ENCODE measurements at regions not wholly inside any gene's neighbourhood (a gene's known extent, or its start where the extent isn't known, plus 50 kb on each side); places are given as distances from the start of the nearest gene placed in this dataset.

DNA sequence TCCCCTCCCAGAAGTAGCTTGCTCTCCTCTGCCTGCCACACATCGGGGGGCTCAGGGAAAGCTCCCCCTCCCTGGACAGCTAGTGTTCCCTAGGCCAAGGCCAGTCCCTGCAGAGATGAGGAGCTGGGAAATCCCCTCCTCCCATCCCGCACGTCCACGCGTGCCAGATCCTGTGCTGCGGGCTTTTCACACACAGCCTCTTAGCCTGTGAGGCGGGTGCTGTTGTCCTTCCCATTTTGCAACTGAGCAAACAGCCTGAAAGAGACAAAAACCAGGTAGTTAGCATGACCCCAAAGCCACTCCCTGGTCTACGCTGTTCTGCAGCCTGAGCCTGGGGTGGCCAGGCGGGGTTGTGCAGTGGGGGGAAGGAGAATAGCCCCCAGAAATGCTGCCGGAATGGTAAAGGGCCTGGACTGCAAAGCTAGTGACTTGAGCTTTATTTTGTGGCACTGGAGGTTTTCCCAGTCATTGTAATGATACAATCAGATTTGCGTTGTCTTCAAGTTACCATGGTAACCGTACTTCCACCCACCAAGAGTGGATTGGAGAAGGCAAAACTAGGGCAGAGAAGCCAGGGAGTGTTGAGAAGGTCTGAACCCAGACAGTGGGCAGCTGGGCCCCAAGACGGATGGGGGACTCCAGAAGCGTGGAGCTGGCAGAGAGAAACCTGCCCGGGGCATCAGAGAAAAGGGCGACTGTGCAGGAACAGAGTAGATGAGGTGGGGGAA lies 98.6 kb upstream of the KCTD7 start:
- DNase-seq (ENCODE audit: low spot score) (no peak), ATAC-seq (ENCODE audit: insufficient number of reproducible peaks, low FRiP score, low read depth) (no peak)
- no peaks in the 10 kb centered on the region for H3K9me3 ChIP-seq
- no peaks in the 10 kb centered on the region for H3K4me1 ChIP-seq (ENCODE audit: control insufficient read depth in 1 of 2, low read depth in 2 of 2)
- H3K4me3 ChIP-seq: no peak overlapping the region
- no peak overlapping the region for H3K27ac ChIP-seq
- H3K36me3 ChIP-seq: peaks cover 18% of the 10 kb centered on the region
- TF ChIP-seq, protein P1, sequence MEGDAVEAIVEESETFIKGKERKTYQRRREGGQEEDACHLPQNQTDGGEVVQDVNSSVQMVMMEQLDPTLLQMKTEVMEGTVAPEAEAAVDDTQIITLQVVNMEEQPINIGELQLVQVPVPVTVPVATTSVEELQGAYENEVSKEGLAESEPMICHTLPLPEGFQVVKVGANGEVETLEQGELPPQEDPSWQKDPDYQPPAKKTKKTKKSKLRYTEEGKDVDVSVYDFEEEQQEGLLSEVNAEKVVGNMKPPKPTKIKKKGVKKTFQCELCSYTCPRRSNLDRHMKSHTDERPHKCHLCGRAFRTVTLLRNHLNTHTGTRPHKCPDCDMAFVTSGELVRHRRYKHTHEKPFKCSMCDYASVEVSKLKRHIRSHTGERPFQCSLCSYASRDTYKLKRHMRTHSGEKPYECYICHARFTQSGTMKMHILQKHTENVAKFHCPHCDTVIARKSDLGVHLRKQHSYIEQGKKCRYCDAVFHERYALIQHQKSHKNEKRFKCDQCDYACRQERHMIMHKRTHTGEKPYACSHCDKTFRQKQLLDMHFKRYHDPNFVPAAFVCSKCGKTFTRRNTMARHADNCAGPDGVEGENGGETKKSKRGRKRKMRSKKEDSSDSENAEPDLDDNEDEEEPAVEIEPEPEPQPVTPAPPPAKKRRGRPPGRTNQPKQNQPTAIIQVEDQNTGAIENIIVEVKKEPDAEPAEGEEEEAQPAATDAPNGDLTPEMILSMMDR (IDR thresholded peaks at IDR 0.05): no peak
- H3K27me3 ChIP-seq (replicated peaks; ENCODE audit: insufficient read depth): no peaks in the 10 kb centered on the region

- H3K4me1 ChIP-seq (ENCODE audit: control insufficient read depth in 1 of 2, low read depth in 2 of 2): no peaks in the 10 kb centered on the region
- H3K36me3 ChIP-seq: peaks cover 6% of the 10 kb centered on the region
- no peak overlapping the region for H3K27ac ChIP-seq
- DNase-seq (ENCODE audit: low spot score): no peak
- no peak overlapping the region for H3K4me3 ChIP-seq
- no peaks in the 10 kb centered on the region for H3K27me3 ChIP-seq (replicated peaks; ENCODE audit: insufficient read depth)
- H3K9me3 ChIP-seq: no peaks in the 10 kb centered on the region
- ATAC-seq (ENCODE audit: insufficient number of reproducible peaks, low FRiP score, low read depth): no peak
- TF ChIP-seq, protein P1 (IDR thresholded peaks at IDR 0.05): no peak
Observed at GRCh38 chr7:66535414-66536329, 93.0 kb upstream of the KCTD7 start.

DNA sequence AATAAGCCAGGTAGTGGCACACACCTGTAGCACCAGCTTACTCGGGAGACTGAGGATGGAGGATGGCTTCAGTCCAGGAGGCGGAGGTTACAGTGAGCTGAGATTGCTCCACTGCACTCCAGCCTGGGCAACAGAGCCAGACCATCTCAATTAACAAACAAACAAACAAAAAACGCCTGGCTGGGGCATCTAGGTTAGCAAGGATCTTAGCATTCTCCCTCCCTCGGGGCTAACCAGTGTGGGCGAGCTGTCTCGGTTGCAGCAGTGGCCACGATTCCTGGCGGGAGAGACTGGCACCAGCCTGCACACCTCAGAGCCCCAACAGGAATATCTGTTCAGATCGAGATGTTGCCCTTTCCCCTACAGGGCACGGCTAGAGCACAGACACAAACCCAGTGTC lies 91.3 kb upstream of the KCTD7 start:
- DNase-seq (ENCODE audit: low spot score) (no peak), ATAC-seq (ENCODE audit: insufficient number of reproducible peaks, low FRiP score, low read depth) (no peak)
- TF ChIP-seq, protein P1 (IDR thresholded peaks at IDR 0.05): no peak
- H3K4me1 ChIP-seq (ENCODE audit: control insufficient read depth in 1 of 2, low read depth in 2 of 2): no peaks in the 10 kb centered on the region
- H3K4me3 ChIP-seq: no peak overlapping the region
- H3K9me3 ChIP-seq: no peaks in the 10 kb centered on the region
- H3K27ac ChIP-seq: no peak overlapping the region
- peaks cover 6% of the 10 kb centered on the region for H3K36me3 ChIP-seq
- H3K27me3 ChIP-seq (replicated peaks; ENCODE audit: insufficient read depth): no peaks in the 10 kb centered on the region

- H3K27ac ChIP-seq: no peak overlapping the region
- no peaks in the 10 kb centered on the region for H3K9me3 ChIP-seq
- no peak overlapping the region for H3K4me3 ChIP-seq
- H3K27me3 ChIP-seq (replicated peaks; ENCODE audit: insufficient read depth): no peaks in the 10 kb centered on the region
- DNase-seq (ENCODE audit: low spot score) (no peak), ATAC-seq (ENCODE audit: insufficient number of reproducible peaks, low FRiP score, low read depth) (no peak)
- TF ChIP-seq, protein P1 (IDR thresholded peaks at IDR 0.05): no peak
- peaks cover 6% of the 10 kb centered on the region for H3K36me3 ChIP-seq
- H3K4me1 ChIP-seq (ENCODE audit: control insufficient read depth in 1 of 2, low read depth in 2 of 2): peaks cover 0 to 3% of the 10 kb centered on the region in 2 donors
Observed at GRCh38 chr7:66537876-66538275, 90.8 kb upstream of the KCTD7 start.

- TF ChIP-seq, protein P1 (IDR thresholded peaks at IDR 0.05): no peak
- ATAC-seq (ENCODE audit: insufficient number of reproducible peaks, low FRiP score, low read depth) (no peak), DNase-seq (ENCODE audit: low spot score) (no peak)
- Histone ChIP-seq H3K4me3 (no peak overlapping the region), H3K4me1 (ENCODE audit: control insufficient read depth in 1 of 2, low read depth in 2 of 2) (peaks cover 0 to 5% of the 10 kb centered on the region in 2 donors), H3K27me3 (replicated peaks; ENCODE audit: insufficient read depth) (no peaks in the 10 kb centered on the region), H3K27ac (no peak overlapping the region), H3K36me3 (peaks cover 6% of the 10 kb centered on the region), H3K9me3 (no peaks in the 10 kb centered on the region)
Observed at GRCh38 chr7:66539264-66539623, 89.4 kb upstream of the KCTD7 start.

Measured in thoracic aorta (tissue), 2 donors.